Fibroblast of lung (primary cell): ENCODE measurements at regions not wholly inside any gene's neighbourhood (a gene's known extent, or its start where the extent isn't known, plus 50 kb on each side); places are given as distances from the start of the nearest gene placed in this dataset.

Experiments used
- DNase-seq, 2 donors: peaks; one replicate each; pipeline versions ENCODE4 v3.0.0 to v3.0.0-alpha.2; 2010; ENCODE audit warnings: low read depth in 2 of 2
- H2AFZ ChIP-seq: 2 replicates; pipeline ENCODE4 v1.5.1; 2012; ENCODE audit warnings: low read length, control low read depth, inconsistent platforms
- H3K27ac ChIP-seq: 2 replicates; pipeline ENCODE4 v1.5.1; 2011; ENCODE audit warnings: low read length, control low read depth; ENCODE audit not compliant: insufficient read depth
- H3K27me3 ChIP-seq: 2 replicates; pipeline ENCODE4 v1.5.1; 2011; ENCODE audit warnings: mild to moderate bottlenecking, low read length; ENCODE audit not compliant: control insufficient read depth, insufficient read depth
- H3K36me3 ChIP-seq: 2 replicates; pipeline ENCODE4 v1.5.1; 2011; ENCODE audit warnings: low read length; ENCODE audit not compliant: control insufficient read depth, insufficient read depth
- H3K4me1 ChIP-seq: 2 replicates; pipeline ENCODE4 v1.5.1; 2011; ENCODE audit warnings: low read length; ENCODE audit not compliant: control insufficient read depth, insufficient read depth; ENCODE audit errors: extremely low read depth
- H3K4me2 ChIP-seq: 2 replicates; pipeline ENCODE4 v1.5.1; 2011; ENCODE audit warnings: low read length, control low read depth; ENCODE audit not compliant: insufficient read depth; ENCODE audit errors: extremely low read depth
- H3K4me3 ChIP-seq, 4 experiments: fragments of 200-600 bp in 1 of 4; sonication (generic) in 1 of 4; replicated peaks in 1 of 4; 2 replicates each; pipeline ENCODE4 v1.5.1; 2011 to 2016; ENCODE audit warnings: low read length in 4 of 4, low read depth in 3 of 4, mild to moderate bottlenecking in 3 of 4, control low read depth in 2 of 4, inconsistent platforms in 1 of 4, mixed read lengths in 1 of 4; ENCODE audit not compliant: insufficient read depth in 1 of 4; ENCODE audit errors: control extremely low read depth in 1 of 4
- H3K79me2 ChIP-seq: 2 replicates; pipeline ENCODE4 v1.5.1; 2012; ENCODE audit warnings: mild to moderate bottlenecking, low read length, inconsistent platforms; ENCODE audit not compliant: control insufficient read depth, insufficient read depth
- H3K9ac ChIP-seq: 2 replicates; pipeline ENCODE4 v1.5.1; 2011; ENCODE audit warnings: mild to moderate bottlenecking, low read length, control low read depth; ENCODE audit not compliant: insufficient read depth
- H3K9me3 ChIP-seq: 2 replicates; pipeline ENCODE4 v1.5.1; 2012; ENCODE audit warnings: low read depth, low read length; ENCODE audit not compliant: control insufficient read depth, insufficient read depth
- H4K20me1 ChIP-seq: 2 replicates; pipeline ENCODE4 v1.5.1; 2011; ENCODE audit warnings: low read length; ENCODE audit not compliant: control insufficient read depth, insufficient read depth; ENCODE audit errors: extremely low read depth
- CTCF ChIP-seq, 2 donors: IDR thresholded peaks in 1 of 2; conservative IDR thresholded peaks in 1 of 2; 1 replicate in 1 of 2; 2 replicates in 1 of 2; pipeline ENCODE4 v1.5.1; 2011 to 2012; ENCODE audit warnings: low read length in 2 of 2, control low read depth in 1 of 2, inconsistent platforms in 1 of 2, low read depth in 1 of 2, mild to moderate bottlenecking in 1 of 2
- EZH2 ChIP-seq: IDR thresholded peaks from 2 replicates; pipeline ENCODE4 v1.5.1; 2012; ENCODE audit warnings: low read length, control low read depth, mild to moderate bottlenecking; ENCODE audit errors: missing control alignments

- Histone ChIP-seq H4K20me1 (no peaks in the 10 kb centered on the region), H2AFZ (no peak overlapping the region), H3K4me1 (peaks cover 5% of the 10 kb centered on the region), H3K27ac (peak overlapping the region; percentile 50), H3K79me2 (no peaks in the 10 kb centered on the region), H3K36me3 (no peaks in the 10 kb centered on the region), H3K4me2 (no peak overlapping the region), H3K27me3 (no peaks in the 10 kb centered on the region), H3K9ac (no peak overlapping the region), H3K9me3 (no peaks in the 10 kb centered on the region), H3K4me3 (no peak overlapping the region)
- TF ChIP-seq CTCF (conservative IDR thresholded peaks at IDR 0.05 in 1 of 2, IDR thresholded peaks at IDR 0.05 in 1 of 2; ENCODE audit: low read depth in 1 of 2, low read length in 2 of 2), result no peak
- TF ChIP-seq EZH2, result no peak
- peak in 1 of 2 donors; percentile 54 for DNase-seq
Measured at GRCh38 chr5:33271606-33272005, 169.2 kb upstream of the TARS1 start.

GRCh38 chr5:33272288-33272687 is 168.5 kb upstream of the TARS1 start:
- Histone ChIP-seq H3K79me2 (no peaks in the 10 kb centered on the region), H3K36me3 (no peaks in the 10 kb centered on the region), H3K27me3 (no peaks in the 10 kb centered on the region), H3K4me2 (peak overlapping the region; percentile 48), H2AFZ (no peak overlapping the region), H3K27ac (peak overlapping the region; percentile 50), H3K4me1 (peaks cover 5% of the 10 kb centered on the region), H4K20me1 (no peaks in the 10 kb centered on the region), H3K9me3 (no peaks in the 10 kb centered on the region), H3K4me3 (no peak overlapping the region), H3K9ac (no peak overlapping the region)
- DNase-seq, result peak; percentile 87 to 95
- no peak for TF ChIP-seq EZH2
- no peak for TF ChIP-seq CTCF (conservative IDR thresholded peaks at IDR 0.05 in 1 of 2, IDR thresholded peaks at IDR 0.05 in 1 of 2; ENCODE audit: low read depth in 1 of 2, low read length in 2 of 2)

- TF ChIP-seq EZH2 (no peak), CTCF (conservative IDR thresholded peaks at IDR 0.05 in 1 of 2, IDR thresholded peaks at IDR 0.05 in 1 of 2; ENCODE audit: low read depth in 1 of 2, low read length in 2 of 2) (no peak)
- Histone ChIP-seq H3K36me3 (no peaks in the 10 kb centered on the region), H3K4me1 (peaks cover 5% of the 10 kb centered on the region), H3K9me3 (no peaks in the 10 kb centered on the region), H3K4me3 (no peak overlapping the region), H3K9ac (no peak overlapping the region), H3K4me2 (no peak overlapping the region), H2AFZ (no peak overlapping the region), H3K27ac (no peak overlapping the region), H3K27me3 (no peaks in the 10 kb centered on the region), H3K79me2 (no peaks in the 10 kb centered on the region), H4K20me1 (no peaks in the 10 kb centered on the region)
- DNase-seq, result no peak
Measured at GRCh38 chr5:33273985-33274384, 166.8 kb upstream of the TARS1 start.
